ENCODE measurements at regions not wholly inside any gene's neighbourhood (a gene's known extent, or its start where the extent isn't known, plus 50 kb on each side); places are given as distances from the start of the nearest gene placed in this dataset.
A peak's percentile ranks its signal among the peaks of the same experiment; 100 is the strongest.

- H3K4me3 ChIP-seq (replicated peaks in 1 of 3; ENCODE audit: low read depth in 2 of 3, low read length in 3 of 3) = no peak overlapping the region
- H3K9ac ChIP-seq (ENCODE audit: insufficient read depth, low read length, poor library complexity, severe bottlenecking) = no peak overlapping the region
- no peaks in the 10 kb centered on the region for H3K27me3 ChIP-seq (ENCODE audit: control insufficient read depth in 2 of 2, insufficient read depth in 2 of 2, low read length in 2 of 2)
- H3K79me2 ChIP-seq (ENCODE audit: insufficient read depth, low read length) = no peaks in the 10 kb centered on the region
- no peak for DNase-seq
- no peaks in the 10 kb centered on the region for H3K4me1 Mint-ChIP-seq
- no peak overlapping the region for H3K27ac ChIP-seq (ENCODE audit: low read depth in 1 of 2, low read length in 2 of 2)
- H3K4me2 ChIP-seq (replicated peaks; ENCODE audit: extremely low read depth, low read length, poor library complexity, severe bottlenecking) = no peak overlapping the region
- H2AFZ ChIP-seq (ENCODE audit: insufficient read depth, low read depth, low read length, poor library complexity, severe bottlenecking) = no peak overlapping the region
- 56% methylated on average over 2 of the region's 2 CpGs for WGBS (ENCODE audit: insufficient coverage)
- no peaks in the 10 kb centered on the region for H3K9me3 ChIP-seq (replicated peaks in 1 of 2; ENCODE audit: control insufficient read depth in 1 of 2, insufficient read depth in 1 of 2, low read length in 2 of 2)
- H3K27me3 Mint-ChIP-seq (ENCODE audit: low read depth in 3 of 3) = peaks cover 2 to 11% (median 4%) of the 10 kb centered on the region in 3 donors
- H4K20me1 ChIP-seq (ENCODE audit: insufficient read depth, low read length) = no peaks in the 10 kb centered on the region
- H3K4me1 ChIP-seq (ENCODE audit: control insufficient read depth in 1 of 2, insufficient read depth in 2 of 2, low read length in 2 of 2) = no peaks in the 10 kb centered on the region
- no peak for TF ChIP-seq CTCF (IDR thresholded peaks at IDR 0.05)
- no peaks in the 10 kb centered on the region for H3K9me3 Mint-ChIP-seq
- no peak overlapping the region for H3K4me3 Mint-ChIP-seq
- H3K36me3 Mint-ChIP-seq = no peaks in the 10 kb centered on the region
- intact Hi-C loops (cut with micrococcal nuclease) = no loop called here
- no peaks in the 10 kb centered on the region for H3K36me3 ChIP-seq (replicated peaks in 1 of 2; ENCODE audit: control insufficient read depth in 1 of 2, insufficient read depth in 2 of 2, low read length in 2 of 2)
- no peak overlapping the region for H3K27ac Mint-ChIP-seq
Observed at GRCh38 chr5:173534664-173535063, 81.8 kb downstream of the BOD1 start.

- Mint-ChIP-seq H3K27ac (peak overlapping the region in 1 of 7 donors; percentile 4), H3K9me3 (no peaks in the 10 kb centered on the region), H3K4me3 (no peak overlapping the region), H3K27me3 (ENCODE audit: low read depth in 3 of 3) (peaks cover 2 to 11% (median 4%) of the 10 kb centered on the region in 3 donors), H3K4me1 (no peaks in the 10 kb centered on the region), H3K36me3 (no peaks in the 10 kb centered on the region)
- no peak overlapping the region for H3K9ac ChIP-seq (ENCODE audit: insufficient read depth, low read length, poor library complexity, severe bottlenecking)
- no peak overlapping the region for H3K4me3 ChIP-seq (replicated peaks in 1 of 3; ENCODE audit: low read depth in 2 of 3, low read length in 3 of 3)
- intact Hi-C loops (cut with micrococcal nuclease) = no loop called here
- H3K4me1 ChIP-seq (ENCODE audit: control insufficient read depth in 1 of 2, insufficient read depth in 2 of 2, low read length in 2 of 2) = no peaks in the 10 kb centered on the region
- H3K9me3 ChIP-seq (replicated peaks in 1 of 2; ENCODE audit: control insufficient read depth in 1 of 2, insufficient read depth in 1 of 2, low read length in 2 of 2) = no peaks in the 10 kb centered on the region
- H3K27ac ChIP-seq (ENCODE audit: low read depth in 1 of 2, low read length in 2 of 2) = no peak overlapping the region
- no peaks in the 10 kb centered on the region for H3K79me2 ChIP-seq (ENCODE audit: insufficient read depth, low read length)
- no peak for DNase-seq
- WGBS (ENCODE audit: insufficient coverage) = no CpG with 5 or more reads among the region's 1 CpG
- H2AFZ ChIP-seq (ENCODE audit: insufficient read depth, low read depth, low read length, poor library complexity, severe bottlenecking) = no peak overlapping the region
- H3K27me3 ChIP-seq (ENCODE audit: control insufficient read depth in 2 of 2, insufficient read depth in 2 of 2, low read length in 2 of 2) = no peaks in the 10 kb centered on the region
- H4K20me1 ChIP-seq (ENCODE audit: insufficient read depth, low read length) = no peaks in the 10 kb centered on the region
- no peak for TF ChIP-seq CTCF (IDR thresholded peaks at IDR 0.05)
- no peaks in the 10 kb centered on the region for H3K36me3 ChIP-seq (replicated peaks in 1 of 2; ENCODE audit: control insufficient read depth in 1 of 2, insufficient read depth in 2 of 2, low read length in 2 of 2)
- no peak overlapping the region for H3K4me2 ChIP-seq (replicated peaks; ENCODE audit: extremely low read depth, low read length, poor library complexity, severe bottlenecking)
Observed at GRCh38 chr5:173534031-173534430, 82.4 kb downstream of the BOD1 start.
